ENCODE measurements at regions not wholly inside any gene's neighbourhood (a gene's known extent, or its start where the extent isn't known, plus 50 kb on each side); places are given as distances from the start of the nearest gene placed in this dataset.
"Not testable (repeated sequence)": the region's sequence is repeated elsewhere in the genome, so short reads cannot be mapped to it uniquely, and the experiment has no call there.

DNA sequence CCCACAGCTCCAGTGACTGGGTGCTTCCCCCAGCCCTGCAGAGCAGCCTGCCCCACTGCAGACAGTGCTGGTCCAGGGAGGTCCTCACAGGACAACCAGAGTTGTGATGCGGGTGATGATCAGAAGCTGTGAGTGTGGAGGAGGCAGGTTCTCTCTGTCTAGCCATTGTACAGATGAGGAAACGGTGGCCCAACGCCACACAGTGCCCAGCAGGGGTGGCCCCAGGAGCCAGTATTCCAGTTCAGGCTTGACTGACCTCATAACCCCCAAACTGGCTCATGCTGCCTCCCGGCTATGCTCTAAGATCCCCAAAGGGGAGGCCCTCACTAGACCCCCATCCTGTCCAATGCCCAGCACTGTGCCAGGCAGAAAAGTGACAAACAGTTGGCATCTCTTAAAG, 147.1 kb upstream of the MAMLD1 start:
- H3K27ac ChIP-seq (ENCODE audit: insufficient read depth in 1 of 2, low read depth in 1 of 2, low read length in 2 of 2, poor library complexity in 1 of 2, severe bottlenecking in 2 of 2); DNase-seq; H3K27me3 ChIP-seq (replicated peaks in 2 of 5; ENCODE audit: control insufficient read depth in 4 of 5, insufficient read depth in 5 of 5, low read length in 4 of 5); POLR2A ChIA-PET; H3K9me3 ChIP-seq (ENCODE audit: control extremely low read depth in 1 of 5, control insufficient read depth in 4 of 5, insufficient read depth in 2 of 5, low read depth in 1 of 5, low read length in 4 of 5); H3K4me1 ChIP-seq (ENCODE audit: control extremely low read depth in 1 of 4, control insufficient read depth in 4 of 4, insufficient read depth in 4 of 4, low read length in 3 of 4); H3K4me3 ChIP-seq (ENCODE audit: control insufficient read depth in 1 of 7, extremely low read depth in 1 of 7, insufficient read depth in 4 of 7, low read depth in 2 of 7, low read length in 6 of 7); CTCF ChIA-PET; H3K36me3 ChIP-seq (ENCODE audit: control insufficient read depth in 4 of 4, insufficient read depth in 4 of 4, low read length in 3 of 4): not testable (repeated sequence)
- WGBS (ENCODE audit: insufficient coverage), result no CpG with 5 or more reads among the region's 4 CpGs

GRCh38 chrX:150216716-150217115, 146.4 kb upstream of the MAMLD1 start:
- 69% methylated on average over 5 of the region's 6 CpGs for WGBS (ENCODE audit: insufficient coverage)
- Histone ChIP-seq H3K27ac (ENCODE audit: insufficient read depth in 1 of 2, low read depth in 1 of 2, low read length in 2 of 2, poor library complexity in 1 of 2, severe bottlenecking in 2 of 2) (no peak overlapping the region), H3K27me3 (replicated peaks in 2 of 5; ENCODE audit: control insufficient read depth in 4 of 5, insufficient read depth in 5 of 5, low read length in 4 of 5) (peaks cover 0 to 12% (median 0%) of the 10 kb centered on the region in 5 experiments), H3K9me3 (ENCODE audit: control extremely low read depth in 1 of 5, control insufficient read depth in 4 of 5, insufficient read depth in 2 of 5, low read depth in 1 of 5, low read length in 4 of 5) (no peaks in the 10 kb centered on the region), H3K4me3 (ENCODE audit: control insufficient read depth in 1 of 7, extremely low read depth in 1 of 7, insufficient read depth in 4 of 7, low read depth in 2 of 7, low read length in 6 of 7) (no peak overlapping the region), H3K36me3 (ENCODE audit: control insufficient read depth in 4 of 4, insufficient read depth in 4 of 4, low read length in 3 of 4) (no peaks in the 10 kb centered on the region), H3K4me1 (ENCODE audit: control extremely low read depth in 1 of 4, control insufficient read depth in 4 of 4, insufficient read depth in 4 of 4, low read length in 3 of 4) (no peaks in the 10 kb centered on the region)
- no peak for DNase-seq
- ChIA-PET CTCF (no interaction called here), POLR2A (no interaction called here)

- POLR2A ChIA-PET, result no interaction called here
- Histone ChIP-seq H3K4me1 (ENCODE audit: control extremely low read depth in 1 of 4, control insufficient read depth in 4 of 4, insufficient read depth in 4 of 4, low read length in 3 of 4) (no peaks in the 10 kb centered on the region), H3K36me3 (ENCODE audit: control insufficient read depth in 4 of 4, insufficient read depth in 4 of 4, low read length in 3 of 4) (no peaks in the 10 kb centered on the region), H3K9me3 (ENCODE audit: control extremely low read depth in 1 of 5, control insufficient read depth in 4 of 5, insufficient read depth in 2 of 5, low read depth in 1 of 5, low read length in 4 of 5) (no peaks in the 10 kb centered on the region), H3K27ac (ENCODE audit: insufficient read depth in 1 of 2, low read depth in 1 of 2, low read length in 2 of 2, poor library complexity in 1 of 2, severe bottlenecking in 2 of 2) (no peak overlapping the region), H3K4me3 (ENCODE audit: control insufficient read depth in 1 of 7, extremely low read depth in 1 of 7, insufficient read depth in 4 of 7, low read depth in 2 of 7, low read length in 6 of 7) (no peak overlapping the region), H3K27me3 (replicated peaks in 2 of 5; ENCODE audit: control insufficient read depth in 4 of 5, insufficient read depth in 5 of 5, low read length in 4 of 5) (peaks cover 0 to 12% (median 0%) of the 10 kb centered on the region in 5 experiments)
- DNase-seq, result no peak
- CTCF ChIA-PET, result no interaction called here
- 71% methylated on average over 1 of the region's 5 CpGs for WGBS (ENCODE audit: insufficient coverage)
Measured at GRCh38 chrX:150217609-150218008, 145.5 kb upstream of the MAMLD1 start.

DNA sequence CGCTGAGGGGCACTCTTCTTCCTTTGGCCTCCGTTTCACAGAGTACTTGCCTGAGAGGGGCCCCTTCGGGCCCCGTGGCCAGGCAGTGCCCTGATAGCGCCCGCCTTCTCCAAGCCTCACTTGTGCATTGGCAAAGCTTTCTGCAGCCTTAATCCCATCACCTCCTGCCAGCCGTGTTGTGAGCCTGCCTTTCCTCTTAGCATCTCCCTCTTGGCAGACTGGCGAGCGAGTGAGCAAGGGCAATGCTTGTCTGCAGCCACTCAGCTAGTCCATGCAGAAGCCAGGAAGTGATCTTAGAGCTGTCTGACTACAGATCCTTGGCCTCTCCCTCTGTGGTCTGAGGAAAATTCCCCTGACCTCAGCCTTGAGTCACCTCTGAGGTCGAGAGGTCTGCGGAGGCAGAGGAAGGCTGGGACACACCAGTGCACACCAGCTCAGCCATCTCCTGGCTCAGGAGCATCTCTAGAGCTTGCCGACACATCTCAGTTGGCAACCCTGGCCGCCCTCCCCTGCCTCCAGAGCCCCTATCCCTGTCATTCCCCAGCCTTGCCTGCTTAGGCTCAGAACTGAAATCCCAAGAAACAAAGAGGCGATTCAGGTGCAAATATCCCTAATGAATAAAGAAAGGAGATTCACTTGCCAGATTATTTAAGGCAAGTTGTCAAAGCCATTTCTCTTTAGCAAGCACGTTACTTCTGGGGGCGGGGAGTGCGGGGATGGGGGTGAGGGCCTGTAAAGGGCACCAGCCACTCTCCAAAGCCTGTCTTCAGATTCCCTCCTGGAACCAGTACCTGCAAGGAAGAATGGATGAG, 143.5 kb upstream of the MAMLD1 start:
- CTCF ChIA-PET, result no interaction called here
- Histone ChIP-seq H3K27ac (ENCODE audit: insufficient read depth in 1 of 2, low read depth in 1 of 2, low read length in 2 of 2, poor library complexity in 1 of 2, severe bottlenecking in 2 of 2) (no peak overlapping the region), H3K9me3 (ENCODE audit: control extremely low read depth in 1 of 5, control insufficient read depth in 4 of 5, insufficient read depth in 2 of 5, low read depth in 1 of 5, low read length in 4 of 5) (no peaks in the 10 kb centered on the region), H3K4me1 (ENCODE audit: control extremely low read depth in 1 of 4, control insufficient read depth in 4 of 4, insufficient read depth in 4 of 4, low read length in 3 of 4) (no peaks in the 10 kb centered on the region), H3K27me3 (replicated peaks in 2 of 5; ENCODE audit: control insufficient read depth in 4 of 5, insufficient read depth in 5 of 5, low read length in 4 of 5) (peaks cover 0 to 12% (median 0%) of the 10 kb centered on the region in 5 experiments), H3K4me3 (ENCODE audit: control insufficient read depth in 1 of 7, extremely low read depth in 1 of 7, insufficient read depth in 4 of 7, low read depth in 2 of 7, low read length in 6 of 7) (no peak overlapping the region), H3K36me3 (ENCODE audit: control insufficient read depth in 4 of 4, insufficient read depth in 4 of 4, low read length in 3 of 4) (no peaks in the 10 kb centered on the region)
- 59% methylated on average over 15 of the region's 17 CpGs for WGBS (ENCODE audit: insufficient coverage)
- POLR2A ChIA-PET, result no interaction called here
- DNase-seq, result no peak

GRCh38 chrX:150223176-150224015, 139.7 kb upstream of the MAMLD1 start:
- Histone ChIP-seq H3K4me3 (ENCODE audit: control insufficient read depth in 1 of 7, extremely low read depth in 1 of 7, insufficient read depth in 4 of 7, low read depth in 2 of 7, low read length in 6 of 7) (no peak overlapping the region), H3K9me3 (ENCODE audit: control extremely low read depth in 1 of 5, control insufficient read depth in 4 of 5, insufficient read depth in 2 of 5, low read depth in 1 of 5, low read length in 4 of 5) (no peaks in the 10 kb centered on the region), H3K36me3 (ENCODE audit: control insufficient read depth in 4 of 4, insufficient read depth in 4 of 4, low read length in 3 of 4) (no peaks in the 10 kb centered on the region), H3K27ac (ENCODE audit: insufficient read depth in 1 of 2, low read depth in 1 of 2, low read length in 2 of 2, poor library complexity in 1 of 2, severe bottlenecking in 2 of 2) (no peak overlapping the region), H3K4me1 (ENCODE audit: control extremely low read depth in 1 of 4, control insufficient read depth in 4 of 4, insufficient read depth in 4 of 4, low read length in 3 of 4) (peaks cover 0 to 14% (median 7%) of the 10 kb centered on the region in 4 experiments), H3K27me3 (replicated peaks in 2 of 5; ENCODE audit: control insufficient read depth in 4 of 5, insufficient read depth in 5 of 5, low read length in 4 of 5) (peaks cover 0 to 12% (median 0%) of the 10 kb centered on the region in 5 experiments)
- 67% methylated on average over 12 of the region's 12 CpGs for WGBS (ENCODE audit: insufficient coverage)
- no peak for DNase-seq
- ChIA-PET POLR2A (no interaction called here), CTCF (no interaction called here)

- 68% methylated on average over 3 of the region's 3 CpGs for WGBS (ENCODE audit: insufficient coverage)
- CTCF ChIA-PET, result interaction anchor here (1.0 kb wide), 1 partner anchor 11 kb away, joined by 3 read pairs; no protein-coding TSS in a partner anchor
Measured at GRCh38 chrX:150224676-150225075, 138.4 kb upstream of the MAMLD1 start.

GRCh38 chrX:150225266-150225665, 137.9 kb upstream of the MAMLD1 start:
- 68% methylated on average over 2 of the region's 3 CpGs for WGBS (ENCODE audit: insufficient coverage)
- ChIA-PET CTCF (interaction anchor here (1.0 kb wide), 1 partner anchor 12 kb away, joined by 3 read pairs; no protein-coding TSS in a partner anchor), POLR2A (no interaction called here)
- Histone ChIP-seq H3K4me1 (ENCODE audit: control extremely low read depth in 1 of 4, control insufficient read depth in 4 of 4, insufficient read depth in 4 of 4, low read length in 3 of 4) (peaks cover 0 to 14% (median 7%) of the 10 kb centered on the region in 4 experiments), H3K36me3 (ENCODE audit: control insufficient read depth in 4 of 4, insufficient read depth in 4 of 4, low read length in 3 of 4) (no peaks in the 10 kb centered on the region), H3K9me3 (ENCODE audit: control extremely low read depth in 1 of 5, control insufficient read depth in 4 of 5, insufficient read depth in 2 of 5, low read depth in 1 of 5, low read length in 4 of 5) (no peaks in the 10 kb centered on the region), H3K27me3 (replicated peaks in 2 of 5; ENCODE audit: control insufficient read depth in 4 of 5, insufficient read depth in 5 of 5, low read length in 4 of 5) (peaks cover 0 to 7% (median 0%) of the 10 kb centered on the region in 5 experiments), H3K4me3 (ENCODE audit: control insufficient read depth in 1 of 7, extremely low read depth in 1 of 7, insufficient read depth in 4 of 7, low read depth in 2 of 7, low read length in 6 of 7) (no peak overlapping the region), H3K27ac (ENCODE audit: insufficient read depth in 1 of 2, low read depth in 1 of 2, low read length in 2 of 2, poor library complexity in 1 of 2, severe bottlenecking in 2 of 2) (no peak overlapping the region)
- DNase-seq, result no peak

More at GRCh38 chrX:150224676-150225075, 138.4 kb upstream of the MAMLD1 start:
- H3K4me3 ChIP-seq (ENCODE audit: control insufficient read depth in 1 of 7, extremely low read depth in 1 of 7, insufficient read depth in 4 of 7, low read depth in 2 of 7, low read length in 6 of 7), result no peak overlapping the region
- DNase-seq, result no peak
- no peaks in the 10 kb centered on the region for H3K36me3 ChIP-seq (ENCODE audit: control insufficient read depth in 4 of 4, insufficient read depth in 4 of 4, low read length in 3 of 4)
- peaks cover 0 to 14% (median 7%) of the 10 kb centered on the region in 4 experiments for H3K4me1 ChIP-seq (ENCODE audit: control extremely low read depth in 1 of 4, control insufficient read depth in 4 of 4, insufficient read depth in 4 of 4, low read length in 3 of 4)
- H3K27ac ChIP-seq (ENCODE audit: insufficient read depth in 1 of 2, low read depth in 1 of 2, low read length in 2 of 2, poor library complexity in 1 of 2, severe bottlenecking in 2 of 2), result no peak overlapping the region
- H3K27me3 ChIP-seq (replicated peaks in 2 of 5; ENCODE audit: control insufficient read depth in 4 of 5, insufficient read depth in 5 of 5, low read length in 4 of 5), result peaks cover 0 to 7% (median 0%) of the 10 kb centered on the region in 5 experiments
- H3K9me3 ChIP-seq (ENCODE audit: control extremely low read depth in 1 of 5, control insufficient read depth in 4 of 5, insufficient read depth in 2 of 5, low read depth in 1 of 5, low read length in 4 of 5), result no peaks in the 10 kb centered on the region
- POLR2A ChIA-PET, result no interaction called here
